K562 (cell line): ENCODE measurements at regions not wholly inside any gene's neighbourhood (a gene's known extent, or its start where the extent isn't known, plus 50 kb on each side); places are given as distances from the start of the nearest gene placed in this dataset.

Source experiments
- ATAC-seq: fragments of 200-7000 bp; cut with Tn5 transposase; 3 replicates; pipeline ENCODE4 v1.9.1; 2020; ENCODE audit warnings: moderate library complexity
- BruUV-seq: library from RNA; stranded (reverse); fragments of 400-500 nt; replicated peaks from 2 replicates; lab custom pipeline; 2021; lab: Mats Ljungman, UMichigan
- CTCF ChIA-PET: fragments of 300-600 bp; formaldehyde crosslinking; extraction: SDS; loops from one replicate; lab custom pipeline; 2021; ENCODE audit warnings: low intra/inter-chr PET ratio; lab: Yijun Ruan, JAX
- POLR2A ChIA-PET: fragments of 300-600, 350-650 bp; sonication (Branson Sonifier 250); formaldehyde crosslinking; extraction: SDS; loops from one replicate; lab custom pipeline; 2021; ENCODE audit warnings: antibody characterized with exemption, inconsistent platforms; lab: Yijun Ruan, JAX
- DNase-seq, 4 experiments: peaks; one replicate each; pipeline versions ENCODE4 v3.0.0 to v3.0.0-alpha.2; 2011 to 2018; ENCODE audit warnings: low spot score in 3 of 4, mixed read lengths in 3 of 4; ENCODE audit errors: extremely low read depth in 1 of 4
- FAIRE-seq: peaks from 2 replicates; lab custom pipeline; 2011; peaks lifted over from hg19 to GRCh38; lab: Jason Lieb, UNC
- H2AFZ ChIP-seq: 2 replicates; pipeline ENCODE4 v1.6.0; 2011; ENCODE audit warnings: low read depth, low read length, control low read depth, inconsistent platforms
- H3K27ac ChIP-seq: fragments of 200-600 bp; 3 replicates; pipeline ENCODE4 v1.8.0; 2011; ENCODE audit warnings: low read depth, mild to moderate bottlenecking, control low read depth, inconsistent platforms, low read length, moderate library complexity, mixed read lengths; ENCODE audit errors: extremely low read depth
- H3K27me3 ChIP-seq, 2 experiments: fragments of 300-600 bp in 1 of 2; 2 replicates in 1 of 2; 3 replicates in 1 of 2; pipeline versions ENCODE4 v1.6.0 to v1.8.0; 2011; ENCODE audit warnings: inconsistent platforms in 2 of 2, low read length in 2 of 2, mild to moderate bottlenecking in 1 of 2, mixed read lengths in 1 of 2, moderate library complexity in 1 of 2; ENCODE audit not compliant: control insufficient read depth in 2 of 2, insufficient read depth in 2 of 2
- H3K36me3 ChIP-seq: fragments of 300-600 bp; 3 replicates; pipeline ENCODE4 v1.8.0; 2011; ENCODE audit warnings: mild to moderate bottlenecking, low read length, inconsistent platforms; ENCODE audit not compliant: control insufficient read depth, insufficient read depth
- H3K4me1 ChIP-seq, 2 experiments: fragments of 200-600 bp in 1 of 2; replicated peaks in 1 of 2; 2 replicates in 1 of 2; 3 replicates in 1 of 2; pipeline versions ENCODE4 v1.5.1 to v1.8.0; 2011; ENCODE audit warnings: inconsistent platforms in 2 of 2, low read length in 2 of 2, mild to moderate bottlenecking in 1 of 2, mixed read lengths in 1 of 2, moderate library complexity in 1 of 2; ENCODE audit not compliant: control insufficient read depth in 2 of 2, insufficient read depth in 2 of 2
- H3K4me2 ChIP-seq: 2 replicates; pipeline ENCODE4 v1.6.1; 2011; ENCODE audit warnings: low read length, control low read depth, inconsistent platforms, mixed read lengths; ENCODE audit not compliant: insufficient read depth
- H3K4me3 ChIP-seq: fragments of 200-600 bp; sonication (generic), shearing (Covaris generic); 2 replicates; pipeline ENCODE4 v1.5.1; 2016; ENCODE audit warnings: control low read depth, inconsistent platforms
- H3K79me2 ChIP-seq: fragments of 200-600 bp; 3 replicates; pipeline ENCODE4 v1.8.0; 2011; ENCODE audit warnings: low read length, inconsistent platforms; ENCODE audit not compliant: control insufficient read depth, insufficient read depth
- H3K9ac ChIP-seq, 2 experiments: 2 replicates each; pipeline versions ENCODE4 v1.6.0 to v1.6.1; 2011; ENCODE audit warnings: low read depth in 2 of 2, low read length in 2 of 2, control low read depth in 1 of 2, inconsistent platforms in 1 of 2, mild to moderate bottlenecking in 1 of 2, mixed read lengths in 1 of 2; ENCODE audit not compliant: insufficient read depth in 1 of 2
- H3K9me1 ChIP-seq: one replicate; pipeline ENCODE4 v1.6.0; 2011; ENCODE audit warnings: inconsistent platforms, mild to moderate bottlenecking, low read length, moderate library complexity; ENCODE audit not compliant: control insufficient read depth, insufficient read depth
- H3K9me3 ChIP-seq: replicated peaks from 2 replicates; pipeline ENCODE4 v1.5.1; 2011; ENCODE audit warnings: low read depth, low read length, inconsistent platforms; ENCODE audit not compliant: control insufficient read depth, insufficient read depth
- H4K20me1 ChIP-seq: replicated peaks from 2 replicates; pipeline ENCODE4 v1.6.1; 2011; ENCODE audit warnings: low read length, inconsistent platforms, mixed read lengths; ENCODE audit not compliant: control insufficient read depth, insufficient read depth
- ATF6 ChIP-seq: sonication (generic); formaldehyde crosslinking; IDR thresholded peaks from 2 replicates; pipeline ENCODE4 v1.4.0; 2020; ENCODE audit warnings: mild to moderate bottlenecking, missing genetic modification reagents
- HDAC3 ChIP-seq: fragments of 450-650 bp; IDR thresholded peaks from 2 replicates; pipeline ENCODE4 v1.6.1; 2018; ENCODE audit warnings: borderline replicate concordance, mild to moderate bottlenecking, moderate library complexity; ENCODE audit not compliant: partially characterized antibody
- RBM39 ChIP-seq: fragments of 200-400 bp; formaldehyde crosslinking; optimal IDR thresholded peaks from 2 replicates; pipeline ENCODE3; 2018; ENCODE audit warnings: low read depth, low read length
- ZNF644 ChIP-seq: fragments of 200-800 bp; sonication (Bioruptor generic); IDR thresholded peaks from 2 replicates; pipeline ENCODE4 v1.6.1; 2016; ENCODE audit warnings: low read depth, missing genetic modification characterization, missing compliant biosample characterization
- WGBS: fragments of 100-300 bp; shearing (Covaris generic); methylation state at CpG from one replicate; pipeline ENCODE4 v1.1.6; 2016; ENCODE audit warnings: low coverage, mixed read lengths; ENCODE audit not compliant: insufficient coverage; ENCODE audit errors: missing lambda C conversion rate; 5-methylcytosine and 5-hydroxymethylcytosine counted together
- in situ Hi-C: fragments of 300-500 bp; cut with MboI; formaldehyde crosslinking; loops from 4 replicates; pipeline ENCODE4 v1.15.0; 2018; ENCODE audit warnings: inconsistent platforms, mixed read lengths
- intact Hi-C: fragments of 100-400 bp; cut with micrococcal nuclease; formaldehyde crosslinking; loops from 2 replicates; pipeline ENCODE4 v1.14.2; 2022

DNA sequence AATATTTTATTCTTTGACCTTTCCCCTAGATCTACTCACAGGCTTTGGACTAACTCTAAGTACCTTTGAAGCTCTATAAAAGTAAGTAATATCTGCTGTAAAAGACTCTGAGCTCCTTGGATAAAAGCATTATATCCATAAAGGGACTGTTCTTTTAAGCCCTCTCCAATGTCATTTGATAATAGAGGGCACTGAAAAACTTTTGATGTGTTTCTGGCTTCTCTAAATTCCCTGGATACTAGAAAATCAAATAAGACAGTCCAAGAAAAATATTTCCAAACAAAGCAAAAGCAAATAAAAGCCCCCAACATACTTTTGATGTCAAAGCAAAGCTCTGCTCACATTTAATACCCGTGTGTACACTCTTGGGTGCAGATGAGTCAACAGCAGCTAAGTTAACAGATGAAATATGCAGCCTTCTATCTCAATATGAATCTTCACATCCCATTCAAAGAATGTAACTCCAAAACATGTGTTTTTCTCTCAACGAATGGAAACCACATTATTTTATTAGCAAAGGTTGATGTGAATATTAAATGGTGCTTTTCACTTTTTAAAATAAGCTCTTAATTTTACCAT is 230.3 kb downstream of the CENPF start:
- in situ Hi-C loops, result no loop called here
- Histone ChIP-seq H3K9ac (no peak overlapping the region), H3K79me2 (no peaks in the 10 kb centered on the region), H3K27me3 (no peaks in the 10 kb centered on the region), H4K20me1 (no peaks in the 10 kb centered on the region), H3K4me1 (no peaks in the 10 kb centered on the region), H3K9me1 (no peaks in the 10 kb centered on the region), H3K4me3 (no peak overlapping the region), H2AFZ (no peak overlapping the region), H3K36me3 (no peaks in the 10 kb centered on the region), H3K27ac (no peak overlapping the region), H3K9me3 (no peaks in the 10 kb centered on the region), H3K4me2 (no peak overlapping the region)
- WGBS, result 14% methylated on average over 2 of the region's 2 CpGs
- no peak for ATAC-seq
- ChIA-PET POLR2A (no interaction called here), CTCF (no interaction called here)
- no peak for DNase-seq
- no peak for TF ChIP-seq HDAC3
- no peak for TF ChIP-seq ZNF644 (tag)
- no peak for TF ChIP-seq ATF6 (CRISPR knock-in tag)
- TF ChIP-seq RBM39, result no peak
- intact Hi-C loops, result no loop called here
- no TSS peak for BruUV-seq
- no peak for FAIRE-seq
